ENCODE measurements at regions not wholly inside any gene's neighbourhood (a gene's known extent, or its start where the extent isn't known, plus 50 kb on each side); places are given as distances from the start of the nearest gene placed in this dataset.
"Not testable (repeated sequence)": the region's sequence is repeated elsewhere in the genome, so short reads cannot be mapped to it uniquely, and the experiment has no call there.

DNA sequence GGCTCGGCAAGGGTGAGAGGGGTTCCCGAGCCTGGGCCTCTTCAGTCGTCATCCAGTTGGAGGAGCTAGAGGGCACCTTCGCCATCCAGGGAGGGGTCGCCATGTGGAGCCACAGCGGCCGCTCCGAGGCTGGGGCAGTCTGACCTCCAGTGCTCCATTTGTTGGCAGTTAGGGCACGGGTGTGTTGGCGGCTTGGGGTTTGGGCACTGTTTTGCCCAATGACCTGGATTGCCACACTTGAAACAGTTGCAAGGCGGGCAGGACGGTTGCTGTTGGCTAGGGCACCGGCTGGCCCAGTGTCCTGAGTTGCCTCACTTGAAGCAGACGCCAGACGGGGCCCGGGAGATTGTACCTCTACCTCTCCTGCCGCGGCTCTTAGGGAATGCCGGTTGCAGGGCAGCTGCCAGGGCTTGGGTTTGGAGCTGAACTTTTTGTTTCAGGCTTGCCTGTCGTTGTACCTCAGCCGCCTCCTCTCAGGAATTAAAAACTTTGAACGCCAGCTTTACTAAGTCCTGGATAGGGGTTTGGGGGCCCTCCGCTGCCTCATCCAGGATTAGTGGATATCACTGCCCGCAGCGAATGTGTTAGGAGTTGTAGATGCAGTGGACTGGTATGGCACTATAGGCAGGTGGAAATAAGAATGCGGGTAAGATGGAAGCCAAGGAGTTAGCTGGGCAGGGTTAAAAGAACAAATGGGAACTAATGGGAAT lies 639.9 kb upstream of the DPP6 start:
- DNase-seq, result not testable (repeated sequence)

DNA sequence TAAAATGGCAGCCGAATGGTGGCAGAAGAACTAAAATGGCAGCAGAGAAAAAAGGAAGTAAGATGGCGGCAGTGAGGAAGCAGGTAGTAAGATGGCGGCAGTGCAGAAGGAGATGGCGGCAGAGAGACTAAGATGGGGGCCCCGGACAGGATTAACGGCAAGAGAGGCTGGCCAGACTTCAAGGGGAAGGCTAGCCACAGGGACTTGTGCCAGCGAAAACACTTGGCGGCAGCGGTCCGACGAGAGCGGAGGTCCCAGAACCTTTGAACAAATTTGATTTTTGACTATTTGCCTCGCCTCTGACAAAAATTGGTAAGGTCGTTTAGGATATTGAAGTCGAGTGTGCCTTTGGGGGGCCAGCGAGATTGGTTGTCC lies 639.4 kb upstream of the DPP6 start:
- DNase-seq, result not testable (repeated sequence)

DNA sequence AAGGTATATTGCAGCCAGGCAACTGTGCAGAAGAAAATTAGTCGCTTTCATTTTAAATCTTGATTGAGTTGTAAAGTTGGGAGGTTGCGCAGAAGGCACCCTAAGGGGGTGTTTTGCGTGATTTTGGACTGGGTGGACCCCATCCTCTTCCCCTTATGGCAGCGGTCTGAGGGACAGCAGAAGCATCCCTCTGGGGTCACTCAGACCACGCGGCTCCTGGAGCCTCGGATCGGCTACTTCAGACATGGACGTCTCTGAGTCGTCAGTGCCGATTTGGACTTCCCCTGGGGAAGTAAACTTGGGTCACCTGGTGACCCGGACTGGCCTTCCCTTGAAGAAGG lies 639.0 kb upstream of the DPP6 start:
- no peak for DNase-seq

DNA sequence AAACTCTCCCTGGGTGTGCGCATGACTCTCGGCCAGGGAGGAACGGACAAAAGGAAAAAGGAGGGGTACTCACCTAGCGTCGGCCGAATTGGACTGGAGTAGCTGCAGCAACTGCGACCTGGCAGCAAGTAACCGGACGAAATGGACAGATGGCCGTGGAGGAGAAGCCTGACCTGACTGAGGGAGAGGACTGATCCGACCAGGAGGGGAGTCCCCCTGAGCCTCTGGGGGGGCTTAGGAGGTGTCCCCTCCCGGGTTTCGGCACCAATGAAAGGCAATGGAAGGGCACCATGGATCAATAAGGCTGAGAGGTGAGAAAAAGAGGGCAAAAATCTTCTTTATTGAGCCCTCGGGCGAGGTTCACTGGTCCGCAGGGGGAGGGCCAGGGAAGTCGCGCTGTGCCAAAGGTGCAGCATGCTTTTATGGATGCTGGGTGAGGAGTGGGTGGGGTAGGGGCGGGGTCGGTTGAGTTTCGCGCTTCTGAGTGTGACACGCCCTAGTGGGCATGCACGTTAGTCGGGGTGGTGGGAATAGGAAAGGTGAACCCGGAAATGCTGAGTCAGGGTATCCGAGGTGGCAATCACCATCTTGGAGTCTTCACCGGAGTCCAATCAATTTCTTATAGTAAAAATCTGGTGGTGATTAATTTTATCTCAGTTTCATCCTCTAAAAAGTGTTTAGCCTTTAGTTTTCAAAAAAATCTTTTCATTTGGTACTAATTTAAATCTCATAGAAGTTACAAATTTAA lies 638.5 kb upstream of the DPP6 start:
- DNase-seq, result no peak

DNA sequence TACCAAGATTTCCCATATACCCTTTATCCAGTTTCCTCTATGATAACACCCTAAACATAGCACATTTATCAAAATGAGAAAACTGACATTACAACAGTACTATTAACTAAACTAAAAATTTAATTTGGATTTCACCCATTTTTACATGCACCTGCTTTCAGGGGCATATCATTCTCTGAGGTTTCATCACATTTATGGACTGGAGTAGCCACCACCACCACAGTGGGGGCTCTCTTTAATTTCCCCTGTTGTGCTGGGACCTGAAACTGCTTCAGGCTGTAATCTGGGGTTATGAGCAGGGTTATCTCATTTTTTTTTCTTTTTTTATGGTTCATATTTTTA lies 637.9 kb upstream of the DPP6 start:
- DNase-seq, result no peak

DNA sequence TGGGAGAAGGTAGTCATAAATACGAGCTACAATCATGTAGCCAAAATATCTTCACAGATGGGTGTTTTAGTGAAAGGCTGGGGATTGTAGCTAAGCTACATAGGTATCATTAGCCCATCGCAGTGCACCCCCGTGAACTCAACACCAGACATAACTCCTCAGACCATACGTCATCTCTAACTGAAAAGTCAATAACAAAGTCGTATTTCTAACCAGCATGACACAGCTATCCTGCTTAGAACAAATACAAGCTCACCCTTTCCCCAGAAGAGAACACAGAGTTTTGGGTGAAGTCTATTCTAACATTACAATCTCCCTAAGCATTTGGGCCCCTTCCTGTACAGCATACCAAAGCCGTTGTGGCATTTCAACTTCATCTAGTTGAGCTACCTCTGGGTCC lies 636.6 kb upstream of the DPP6 start:
- no peak for DNase-seq

DNA sequence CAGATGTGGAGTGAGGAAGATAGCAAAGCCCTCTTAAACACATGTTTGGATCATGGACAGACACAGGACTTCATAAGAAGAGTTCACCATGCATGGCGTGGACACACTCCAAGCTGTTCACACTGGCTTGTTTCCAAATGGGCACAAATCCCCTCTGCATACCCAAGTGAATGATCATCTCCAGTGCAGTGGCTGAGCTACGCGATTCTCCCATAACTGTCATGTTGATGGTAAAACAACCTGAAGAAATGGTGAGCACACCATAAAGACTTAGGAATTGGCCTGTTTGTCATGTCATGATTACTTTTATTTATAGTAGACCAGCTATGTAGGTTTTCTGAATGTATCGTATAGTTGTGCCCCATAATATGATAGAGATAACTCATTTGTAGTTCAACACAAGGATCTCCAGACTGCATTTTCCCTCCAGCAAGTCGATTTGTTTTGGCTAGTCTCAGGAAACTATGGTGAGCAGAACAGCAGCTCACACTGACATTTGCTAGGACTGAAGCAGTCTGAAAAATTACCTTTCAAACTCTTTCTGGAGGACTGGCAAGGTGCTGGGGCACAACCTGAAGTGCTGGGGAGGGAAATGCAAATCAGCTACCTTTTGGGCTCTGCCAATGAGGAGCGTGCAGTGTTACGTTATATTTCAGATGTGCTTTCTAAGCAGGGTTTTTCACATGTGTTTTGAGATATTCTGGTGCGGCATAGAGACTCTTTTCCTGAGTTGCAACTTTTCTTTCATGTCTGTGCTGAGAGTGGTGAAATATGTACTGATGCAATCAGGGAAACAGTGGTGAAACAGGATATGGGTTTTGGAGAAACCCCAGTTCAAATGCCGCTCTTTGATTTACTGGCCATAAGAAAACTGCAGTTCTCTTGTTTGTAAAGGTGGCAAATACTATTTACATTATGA lies 629.6 kb upstream of the DPP6 start:
- DNase-seq, result no peak

DNA sequence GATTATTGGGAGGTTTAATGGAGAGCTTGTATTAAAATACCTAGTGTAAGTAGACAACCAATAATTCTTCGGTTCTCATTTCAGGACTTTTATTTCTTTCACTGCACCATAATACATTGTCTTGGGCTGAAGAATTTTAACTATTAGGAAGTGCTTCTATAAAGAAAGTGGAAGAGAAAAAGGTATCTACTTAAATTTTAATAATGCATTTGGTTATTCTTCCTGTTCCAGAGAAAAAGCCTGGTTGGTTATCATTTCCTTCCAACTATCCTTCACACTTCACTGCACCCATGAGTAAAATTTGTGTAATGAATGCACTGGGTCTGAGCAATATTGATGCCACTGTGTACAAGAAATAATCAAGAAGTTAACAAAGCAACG lies 629.0 kb upstream of the DPP6 start:
- no peak for DNase-seq

DNA sequence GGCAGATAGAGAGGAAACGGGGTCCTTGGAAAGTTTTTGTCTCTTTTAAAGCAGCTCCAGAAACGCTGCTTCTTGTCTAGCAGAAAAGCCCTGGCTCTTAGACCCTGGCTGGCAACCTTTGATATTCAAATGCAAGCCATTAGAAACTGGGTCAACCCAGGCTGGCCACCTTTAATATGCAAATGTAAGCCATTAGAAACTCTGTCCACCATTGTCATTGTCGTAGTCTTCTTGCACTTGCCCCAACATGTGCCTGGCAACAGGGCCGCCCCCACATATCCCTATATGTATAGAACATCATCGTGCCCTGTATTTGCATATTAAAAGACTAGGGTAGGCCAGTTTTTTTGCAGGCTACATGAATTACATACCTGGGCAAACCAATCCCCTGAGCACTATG lies 621.3 kb upstream of the DPP6 start:
- no peak for DNase-seq

DNA sequence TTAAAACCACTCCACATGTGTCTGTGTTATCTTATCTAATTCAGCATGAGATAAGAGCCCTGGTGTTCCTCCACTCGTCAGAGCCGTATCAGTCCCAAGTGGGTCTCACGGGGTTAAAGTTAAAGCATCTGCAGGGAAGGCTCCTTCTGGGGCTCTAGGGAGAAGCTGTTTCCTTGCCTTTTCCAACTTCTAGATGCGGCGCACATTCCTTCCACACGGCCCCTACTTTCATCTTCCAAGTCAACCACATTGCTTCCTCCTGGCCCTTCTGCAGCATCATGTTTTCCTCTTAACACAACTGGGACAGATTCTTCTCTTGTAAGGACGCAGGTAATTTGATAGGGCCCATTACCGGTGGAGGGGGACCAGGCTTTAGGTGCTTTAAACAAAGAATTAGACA lies 620.1 kb upstream of the DPP6 start:
- no peak for DNase-seq

DNA sequence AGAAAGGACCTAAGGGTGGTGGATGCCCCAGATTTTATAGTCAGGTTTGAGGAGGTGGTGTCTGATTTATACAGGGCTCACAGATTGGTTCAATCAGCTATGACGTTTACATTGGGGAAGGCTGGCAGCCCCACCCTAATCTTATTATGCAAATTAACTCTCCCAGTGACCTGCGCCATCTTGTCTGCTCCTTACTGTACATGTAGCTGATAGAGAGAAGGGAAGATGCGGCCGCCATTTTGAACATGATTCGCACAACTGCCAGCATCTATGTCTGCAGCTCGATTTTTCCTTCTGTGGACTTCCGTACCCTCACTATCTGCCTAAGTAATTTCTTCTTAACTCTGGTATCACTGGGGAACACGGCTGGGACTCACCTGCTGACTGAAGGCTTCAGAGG lies 619.0 kb upstream of the DPP6 start:
- no peak for DNase-seq

DNA sequence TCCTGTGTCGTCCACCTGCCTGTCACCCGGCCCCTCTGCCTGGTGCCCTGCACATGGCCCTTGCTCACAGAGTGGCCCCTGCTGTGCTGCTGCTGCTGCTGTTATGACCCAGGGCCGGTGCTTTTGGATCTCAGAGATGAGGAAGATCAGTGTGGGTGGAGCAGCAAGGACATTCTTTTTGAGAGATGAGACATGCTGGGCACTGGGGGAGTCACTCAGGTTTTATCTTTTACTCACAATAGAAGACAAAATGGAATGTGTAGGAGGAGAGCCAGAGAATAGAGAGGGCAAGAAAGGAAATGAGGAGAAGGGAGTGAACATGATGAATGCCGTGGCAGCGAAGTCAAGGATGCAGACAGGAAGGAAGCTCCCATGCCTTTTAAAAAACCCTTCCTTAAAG lies 611.5 kb upstream of the DPP6 start:
- DNase-seq, result no peak

DNA sequence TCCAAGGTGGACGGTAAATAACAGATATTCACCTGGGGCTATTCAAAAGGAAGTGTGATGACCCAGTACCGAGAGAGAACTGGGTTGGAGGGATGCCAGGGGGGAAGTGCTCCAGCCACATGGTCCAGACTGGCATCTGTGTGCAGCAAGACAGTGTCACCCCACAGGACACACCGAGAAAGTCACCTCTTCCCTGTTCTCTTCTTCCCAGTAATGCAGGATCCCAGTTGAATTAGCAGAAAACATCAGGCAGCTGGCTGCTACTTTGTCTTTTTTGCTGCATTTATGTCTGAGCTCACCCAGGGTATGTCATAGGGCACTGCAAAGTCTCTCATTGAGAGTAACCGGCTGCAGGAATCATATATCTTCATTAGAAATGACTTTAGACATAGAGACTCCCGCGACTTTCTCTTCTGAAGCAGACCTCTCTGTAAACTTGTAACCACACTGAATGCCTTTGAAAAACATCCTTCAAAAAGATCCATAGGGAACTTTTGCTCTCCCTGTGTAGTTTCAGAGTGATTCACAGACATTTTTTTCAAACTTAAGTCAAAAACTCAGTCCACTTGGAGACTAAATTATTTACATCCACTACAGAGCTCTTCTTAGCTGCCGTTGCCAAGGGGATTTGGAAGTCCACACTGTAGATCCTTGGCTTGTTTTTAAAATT lies 609.0 kb upstream of the DPP6 start:
- DNase-seq, result no peak

DNA sequence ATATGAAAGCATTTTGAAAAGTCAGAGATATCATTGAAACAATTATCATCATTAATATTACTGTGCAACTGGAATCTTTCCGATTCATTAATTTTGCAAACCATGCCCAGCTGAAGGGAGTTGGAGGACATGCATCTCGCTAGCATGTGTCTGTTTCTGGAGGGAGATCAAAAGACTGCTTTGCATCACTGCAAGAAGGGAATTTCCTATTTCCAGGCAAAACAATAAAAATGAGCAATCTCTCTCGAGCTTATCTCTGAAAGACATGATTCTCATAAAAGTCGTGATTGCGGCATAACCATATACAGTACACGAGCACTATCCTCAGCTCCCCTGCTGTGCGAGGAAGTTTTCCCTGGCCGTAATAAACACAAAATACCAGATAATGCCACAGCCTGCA lies 607.6 kb upstream of the DPP6 start:
- no peak for DNase-seq

DNA sequence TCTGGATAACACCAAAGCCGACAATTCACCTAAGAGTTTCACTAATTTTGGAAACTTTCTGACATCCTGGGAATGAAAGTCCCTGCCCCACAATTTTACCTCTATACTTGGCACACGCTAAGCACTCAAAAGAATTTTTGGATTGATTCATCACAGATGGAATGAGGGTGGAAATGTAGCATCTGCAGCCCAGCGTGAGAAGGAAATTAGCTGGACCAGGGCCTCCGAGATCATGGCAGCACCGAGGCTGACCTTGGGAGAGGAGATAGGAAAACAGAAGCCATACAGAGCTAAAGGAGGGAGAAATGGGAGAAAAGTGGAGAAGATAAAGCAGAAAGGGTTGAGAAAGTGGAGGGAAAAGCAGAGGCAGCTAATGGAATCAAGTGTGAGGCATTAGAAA lies 606.6 kb upstream of the DPP6 start:
- no peak for DNase-seq

DNA sequence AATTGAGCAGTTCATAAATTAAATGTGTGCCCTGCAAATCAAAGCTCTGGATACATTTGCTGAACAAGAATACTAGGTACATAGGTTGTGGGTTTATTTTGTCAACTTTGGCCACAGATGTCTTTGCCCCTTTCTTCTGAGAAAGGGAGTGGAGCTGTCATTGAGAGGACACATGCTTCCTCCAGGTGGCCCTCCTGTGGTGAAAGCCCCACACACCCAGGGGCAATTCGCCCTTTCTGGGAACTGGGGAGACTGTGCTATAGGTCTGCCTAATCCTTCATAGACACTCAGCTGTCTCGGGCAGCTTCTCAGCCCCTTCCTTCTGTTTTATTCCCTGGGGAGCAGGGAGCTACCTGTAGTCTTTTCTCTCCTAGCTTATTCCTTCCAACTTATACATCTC lies 605.7 kb upstream of the DPP6 start:
- DNase-seq, result no peak

DNA sequence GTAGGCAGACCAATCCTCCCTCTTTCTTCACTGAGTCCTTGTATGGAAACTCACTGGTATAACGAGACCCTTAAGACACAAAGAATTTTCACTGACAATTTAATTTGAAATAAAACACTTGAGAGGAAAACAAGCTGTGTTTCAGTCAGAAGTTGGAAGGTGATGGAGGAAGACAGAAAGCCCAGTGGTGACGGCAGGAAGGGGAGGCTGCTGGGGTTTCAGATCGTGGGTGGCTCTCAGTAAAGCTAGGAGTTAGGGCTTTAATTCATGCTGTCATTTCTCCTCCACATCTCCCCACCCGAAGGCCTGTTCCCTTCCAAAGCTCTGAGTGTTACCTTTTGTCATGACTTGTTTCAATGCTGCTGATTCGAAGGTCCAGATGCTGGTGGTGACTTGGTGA lies 605.2 kb upstream of the DPP6 start:
- no peak for DNase-seq

DNA sequence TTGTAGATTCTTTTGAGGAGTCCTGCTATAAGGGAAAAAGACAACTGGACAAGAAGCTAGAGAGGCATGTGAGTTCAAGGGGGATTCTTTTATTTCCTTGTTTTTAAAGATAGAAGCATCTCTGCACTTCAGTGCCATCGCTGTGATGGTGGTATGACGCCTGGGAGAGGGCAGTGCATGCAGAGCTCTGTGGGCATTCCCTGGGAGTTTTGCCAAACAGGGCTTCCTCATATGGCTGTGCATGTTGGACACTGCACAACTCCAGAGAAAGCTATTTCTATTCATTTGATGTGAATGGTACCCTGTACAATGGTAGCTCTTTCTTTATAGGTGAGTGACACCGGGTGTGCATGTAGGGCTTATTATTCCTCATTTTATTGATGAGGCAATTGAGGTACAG lies 599.5 kb upstream of the DPP6 start:
- no peak for DNase-seq

DNA sequence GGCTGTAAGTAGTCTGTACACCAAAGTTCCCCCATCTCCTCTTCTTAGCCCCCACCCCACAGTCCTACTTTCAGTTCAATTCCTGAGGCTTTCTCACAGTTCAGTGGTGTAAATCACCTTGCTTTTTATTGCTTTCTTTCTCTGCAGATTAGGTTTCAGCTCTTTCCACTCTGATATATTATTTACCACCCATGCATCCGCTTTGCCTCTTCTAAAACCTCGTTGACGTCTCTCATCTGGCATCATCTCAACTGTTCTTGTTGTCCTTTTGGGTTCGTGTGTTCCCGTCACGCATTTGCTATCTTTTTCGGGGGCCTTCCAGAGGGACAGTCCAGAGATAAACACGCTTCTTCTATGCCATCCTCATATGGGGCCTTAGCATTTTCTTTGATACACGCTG lies 597.9 kb upstream of the DPP6 start:
- DNase-seq, result no peak

DNA sequence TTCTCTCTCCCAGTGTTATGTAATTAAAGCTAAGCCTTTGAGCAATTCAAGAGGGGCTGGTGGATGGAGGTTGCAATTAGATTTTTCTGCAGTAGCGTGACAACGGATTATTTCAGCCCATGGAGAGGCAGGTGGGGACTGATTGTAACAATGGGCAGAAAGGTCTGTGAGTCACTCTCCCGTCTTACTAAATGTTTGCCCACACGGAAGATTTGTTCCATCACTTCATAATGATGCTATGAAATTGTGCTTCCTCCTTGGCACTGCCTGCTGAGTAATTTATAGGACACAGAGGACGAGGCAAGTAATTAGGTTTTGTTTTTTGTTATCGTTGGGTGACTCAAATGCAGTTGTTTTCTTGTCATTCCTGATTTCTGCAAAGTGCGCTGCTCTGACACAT lies 594.5 kb upstream of the DPP6 start:
- DNase-seq, result no peak

DNA sequence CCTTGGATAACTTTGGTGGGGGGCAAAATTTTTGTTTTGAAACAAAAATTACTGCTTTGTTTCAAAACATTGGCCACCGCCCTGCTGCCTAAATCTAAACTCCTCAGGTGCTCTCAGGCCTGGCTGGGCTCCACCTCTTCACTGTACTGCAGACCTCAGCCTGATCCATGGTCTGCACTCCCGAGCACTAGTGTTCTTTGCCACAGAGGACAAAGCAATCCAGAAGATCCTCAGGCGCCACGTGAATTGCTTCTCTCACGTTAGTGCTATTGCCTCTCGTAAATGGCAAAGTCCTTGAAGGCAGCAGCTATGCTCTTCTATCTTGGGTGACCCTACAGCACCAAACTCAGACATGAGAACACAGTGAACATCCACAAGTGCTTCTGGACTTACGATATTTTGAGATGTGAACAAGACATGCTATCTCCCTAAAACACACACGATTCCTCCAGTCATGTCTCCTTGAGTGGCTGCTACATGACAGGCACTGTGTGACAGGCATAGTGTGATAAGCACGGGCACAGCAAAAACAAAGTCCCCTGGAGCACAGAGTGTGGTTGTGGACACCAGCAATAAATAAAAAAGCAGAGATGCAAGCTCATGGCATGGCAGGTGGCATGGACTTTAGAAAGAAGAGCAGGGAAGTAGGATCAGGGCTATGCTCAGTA lies 582.1 kb upstream of the DPP6 start:
- no peak for DNase-seq

DNA sequence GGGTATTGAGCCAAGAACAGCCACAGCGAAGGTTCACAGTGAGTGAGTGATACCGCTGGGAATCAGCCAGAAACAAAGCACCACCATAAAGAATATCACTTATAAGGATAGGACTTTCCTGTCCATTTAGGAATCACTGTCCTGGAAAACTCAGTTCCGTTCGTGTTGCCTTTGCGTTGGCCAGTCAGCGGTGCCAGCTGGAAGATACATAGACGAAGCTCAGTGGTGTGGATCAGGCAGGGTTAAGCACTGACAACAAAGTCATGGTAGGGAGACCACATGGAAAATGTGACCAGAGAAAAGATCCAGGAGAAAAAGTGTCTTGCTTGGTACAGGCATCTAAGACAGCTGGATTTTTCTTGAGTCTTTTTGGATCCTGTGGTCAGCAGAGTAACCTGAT lies 579.7 kb upstream of the DPP6 start:
- DNase-seq, result no peak

DNA sequence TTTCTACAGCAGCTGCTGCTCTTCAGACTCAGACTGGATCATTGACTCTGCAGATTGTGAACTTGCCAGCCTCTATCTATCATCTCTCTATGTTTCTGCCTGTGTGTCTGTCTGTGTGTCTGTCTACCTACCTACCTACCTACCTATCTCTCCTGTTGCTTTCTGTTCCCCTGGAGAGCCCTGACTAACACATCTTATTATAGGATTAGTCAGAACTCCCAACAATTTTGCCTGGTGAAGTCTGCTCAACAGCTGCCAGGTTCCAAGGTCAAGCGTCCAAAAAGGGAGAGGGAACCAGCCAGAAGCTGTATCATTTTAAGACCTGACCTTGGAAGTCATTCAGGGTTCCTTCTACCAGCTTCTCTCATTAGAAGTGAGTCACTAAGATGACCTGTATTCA lies 579.0 kb upstream of the DPP6 start:
- no peak for DNase-seq

Data from NCI-H2029 (cell line).